AG10803 (cell line): ENCODE measurements at regions not wholly inside any gene's neighbourhood (a gene's known extent, or its start where the extent isn't known, plus 50 kb on each side); places are given as distances from the start of the nearest gene placed in this dataset.
"Not testable (repeated sequence)": the region's sequence is repeated elsewhere in the genome, so short reads cannot be mapped to it uniquely, and the experiment has no call there.

Experiments
- DNase-seq: peaks from one replicate; pipeline ENCODE4 v3.0.0; 2010; ENCODE audit warnings: low read depth
- H3K4me3 ChIP-seq: 2 replicates; pipeline ENCODE4 v1.5.1; 2011; ENCODE audit warnings: mild to moderate bottlenecking, low read length, control low read depth
- CTCF ChIP-seq: conservative IDR thresholded peaks from 2 replicates; pipeline ENCODE4 v1.5.1; 2011; ENCODE audit warnings: mild to moderate bottlenecking, low read length, control low read depth, inconsistent platforms

GRCh38 chr11:97544431-97544830 is 1154.6 kb downstream of the JRKL start:
- no peak for TF ChIP-seq CTCF
- no peak for DNase-seq
- H3K4me3 ChIP-seq: no peak overlapping the region

- DNase-seq: no peak
- TF ChIP-seq CTCF: no peak
Observed at GRCh38 chr11:97548280-97548679, 1158.5 kb downstream of the JRKL start.

GRCh38 chr11:97557399-97557798 is 1167.6 kb downstream of the JRKL start:
- DNase-seq: no peak
- TF ChIP-seq CTCF: no peak
- no peak overlapping the region for H3K4me3 ChIP-seq

More at GRCh38 chr11:97548280-97548679, 1158.5 kb downstream of the JRKL start:
- no peak overlapping the region for H3K4me3 ChIP-seq

GRCh38 chr11:97567801-97568200 is 1178.0 kb downstream of the JRKL start:
- TF ChIP-seq CTCF: no peak
- H3K4me3 ChIP-seq: no peak overlapping the region
- no peak for DNase-seq

GRCh38 chr11:97570636-97571035 is 1180.8 kb downstream of the JRKL start:
- no peak for DNase-seq
- no peak overlapping the region for H3K4me3 ChIP-seq
- TF ChIP-seq CTCF: no peak

- DNase-seq, H3K4me3 ChIP-seq: not testable (repeated sequence)
Observed at GRCh38 chr11:97573771-97574170, 1184.0 kb downstream of the JRKL start.

GRCh38 chr11:97574976-97575665 is 1185.3 kb downstream of the JRKL start:
- no peak for DNase-seq
- TF ChIP-seq CTCF: no peak
- no peak overlapping the region for H3K4me3 ChIP-seq
